Astrocyte (in vitro differentiated cells and primary cell): ENCODE measurements at regions not wholly inside any gene's neighbourhood (a gene's known extent, or its start where the extent isn't known, plus 50 kb on each side); places are given as distances from the start of the nearest gene placed in this dataset.
A peak's percentile ranks its signal among the peaks of the same experiment; 100 is the strongest.

ENCODE experiments used
- DNase-seq: peaks from one replicate; pipeline ENCODE4 v3.0.0-alpha.2; 2010; ENCODE audit warnings: low read depth
- FAIRE-seq: peaks from 2 replicates; lab custom pipeline; 2011; peaks lifted over from hg19 to GRCh38; lab: Jason Lieb, UNC
- H2AFZ ChIP-seq: 2 replicates; pipeline ENCODE4 v1.6.0; 2012; ENCODE audit warnings: low read depth, low read length, inconsistent platforms
- H3K27ac ChIP-seq: 2 replicates; pipeline ENCODE4 v1.5.1; 2011; ENCODE audit warnings: low read depth, low read length, inconsistent platforms
- H3K27me3 ChIP-seq: 2 replicates; pipeline ENCODE4 v1.6.0; 2011; ENCODE audit warnings: low read length, inconsistent platforms; ENCODE audit not compliant: insufficient read depth
- H3K36me3 ChIP-seq: 2 replicates; pipeline ENCODE4 v1.5.1; 2011; ENCODE audit warnings: low read length, inconsistent platforms; ENCODE audit not compliant: insufficient read depth
- H3K4me1 ChIP-seq: 2 replicates; pipeline ENCODE4 v1.5.1; 2011; ENCODE audit warnings: low read length, inconsistent platforms; ENCODE audit not compliant: insufficient read depth
- H3K4me2 ChIP-seq: 2 replicates; pipeline ENCODE4 v1.6.0; 2012; ENCODE audit warnings: low read length, inconsistent platforms
- H3K4me3 ChIP-seq: 2 replicates; pipeline ENCODE4 v1.5.1; 2011; ENCODE audit warnings: low read depth, mild to moderate bottlenecking, low read length, inconsistent platforms; ENCODE audit not compliant: insufficient read depth
- H3K79me2 ChIP-seq: 2 replicates; pipeline ENCODE4 v1.6.0; 2012; ENCODE audit warnings: mild to moderate bottlenecking, low read length, inconsistent platforms; ENCODE audit not compliant: insufficient read depth
- H3K9ac ChIP-seq: 2 replicates; pipeline ENCODE4 v1.6.0; 2012; ENCODE audit warnings: mild to moderate bottlenecking, low read length, inconsistent platforms
- H3K9me3 ChIP-seq: 2 replicates; pipeline ENCODE4 v1.5.1; 2012; ENCODE audit warnings: low read depth, mild to moderate bottlenecking, low read length, inconsistent platforms; ENCODE audit not compliant: insufficient read depth
- H4K20me1 ChIP-seq: 2 replicates; pipeline ENCODE4 v1.6.0; 2012; ENCODE audit warnings: low read length, inconsistent platforms; ENCODE audit not compliant: insufficient read depth
- H3K27ac Mint-ChIP-seq: one replicate; pipeline ENCODE4 v1.8.0; 2021; ENCODE audit warnings: mild to moderate bottlenecking, mixed read lengths; ENCODE audit not compliant: unreplicated experiment
- H3K27me3 Mint-ChIP-seq: one replicate; pipeline ENCODE4 v1.8.0; 2021; ENCODE audit warnings: low read depth, mixed read lengths; ENCODE audit not compliant: unreplicated experiment
- H3K36me3 Mint-ChIP-seq: one replicate; pipeline ENCODE4 v1.8.0; 2021; ENCODE audit warnings: low read depth, mixed read lengths; ENCODE audit not compliant: unreplicated experiment
- H3K4me1 Mint-ChIP-seq: one replicate; pipeline ENCODE4 v1.8.0; 2021; ENCODE audit warnings: low read depth, mixed read lengths; ENCODE audit not compliant: unreplicated experiment
- H3K4me3 Mint-ChIP-seq: one replicate; pipeline ENCODE4 v1.8.0; 2021; ENCODE audit warnings: mild to moderate bottlenecking, moderate library complexity, mixed read lengths; ENCODE audit not compliant: unreplicated experiment
- H3K9me3 Mint-ChIP-seq: one replicate; pipeline ENCODE4 v1.8.0; 2021; ENCODE audit warnings: mild to moderate bottlenecking, mixed read lengths; ENCODE audit not compliant: unreplicated experiment
- CTCF ChIP-seq: IDR thresholded peaks from 2 replicates; pipeline ENCODE4 v1.5.1; 2011; ENCODE audit warnings: low read depth, mild to moderate bottlenecking, inconsistent platforms, low read length, moderate library complexity; ENCODE audit not compliant: insufficient read depth
- EZH2 ChIP-seq: IDR thresholded peaks from 2 replicates; pipeline ENCODE4 v1.6.1; 2012; ENCODE audit warnings: mild to moderate bottlenecking, low read length, inconsistent platforms; ENCODE audit not compliant: insufficient read depth

GRCh38 chr2:104429639-104430358 is 424.1 kb upstream of the POU3F3 start:
- H3K9me3 Mint-ChIP-seq, result no peaks in the 10 kb centered on the region
- H3K79me2 ChIP-seq, result no peaks in the 10 kb centered on the region
- H3K4me3 ChIP-seq, result no peak overlapping the region
- peaks cover 3% of the 10 kb centered on the region for H3K4me1 Mint-ChIP-seq
- DNase-seq, result no peak
- H3K36me3 Mint-ChIP-seq, result no peaks in the 10 kb centered on the region
- H3K4me2 ChIP-seq, result peak overlapping the region; percentile 53
- H3K27ac ChIP-seq, result peak overlapping the region; percentile 10
- H4K20me1 ChIP-seq, result no peaks in the 10 kb centered on the region
- H3K27me3 Mint-ChIP-seq, result no peaks in the 10 kb centered on the region
- no peak overlapping the region for H3K4me3 Mint-ChIP-seq
- H3K9ac ChIP-seq, result peak overlapping the region; percentile 16
- TF ChIP-seq EZH2 (no peak), CTCF (no peak)
- no peak overlapping the region for H3K27ac Mint-ChIP-seq
- no peak for FAIRE-seq
- H3K36me3 ChIP-seq, result no peaks in the 10 kb centered on the region
- H3K27me3 ChIP-seq, result no peaks in the 10 kb centered on the region
- H3K9me3 ChIP-seq, result no peaks in the 10 kb centered on the region
- H3K4me1 ChIP-seq, result peaks cover 17% of the 10 kb centered on the region
- peak overlapping the region; percentile 49 for H2AFZ ChIP-seq

- no peak overlapping the region for H3K4me3 Mint-ChIP-seq
- Histone ChIP-seq H3K36me3 (no peaks in the 10 kb centered on the region), H3K27ac (peak overlapping the region; percentile 10), H3K9me3 (no peaks in the 10 kb centered on the region), H3K4me3 (no peak overlapping the region), H3K79me2 (no peaks in the 10 kb centered on the region), H3K9ac (peak overlapping the region; percentile 16), H3K4me2 (peak overlapping the region; percentile 53), H4K20me1 (no peaks in the 10 kb centered on the region), H2AFZ (peak overlapping the region; percentile 49), H3K27me3 (no peaks in the 10 kb centered on the region), H3K4me1 (peaks cover 17% of the 10 kb centered on the region)
- H3K27ac Mint-ChIP-seq, result no peak overlapping the region
- TF ChIP-seq EZH2, result no peak
- no peak for TF ChIP-seq CTCF
- peaks cover 3% of the 10 kb centered on the region for H3K4me1 Mint-ChIP-seq
- H3K36me3 Mint-ChIP-seq, result no peaks in the 10 kb centered on the region
- no peaks in the 10 kb centered on the region for H3K9me3 Mint-ChIP-seq
- DNase-seq (peak; percentile 36), FAIRE-seq (no peak)
- H3K27me3 Mint-ChIP-seq, result no peaks in the 10 kb centered on the region
Observed at GRCh38 chr2:104430359-104430740, 423.6 kb upstream of the POU3F3 start.

- H3K27me3 ChIP-seq, result no peaks in the 10 kb centered on the region
- Mint-ChIP-seq H3K4me3 (no peak overlapping the region), H3K36me3 (no peaks in the 10 kb centered on the region), H3K9me3 (no peaks in the 10 kb centered on the region), H3K4me1 (peaks cover 3% of the 10 kb centered on the region), H3K27ac (no peak overlapping the region), H3K27me3 (no peaks in the 10 kb centered on the region)
- H3K36me3 ChIP-seq, result no peaks in the 10 kb centered on the region
- no peak for DNase-seq
- H3K9ac ChIP-seq, result no peak overlapping the region
- no peak overlapping the region for H3K27ac ChIP-seq
- FAIRE-seq, result no peak
- no peak for TF ChIP-seq EZH2
- no peaks in the 10 kb centered on the region for H3K9me3 ChIP-seq
- no peak overlapping the region for H2AFZ ChIP-seq
- no peaks in the 10 kb centered on the region for H3K79me2 ChIP-seq
- H3K4me3 ChIP-seq, result no peak overlapping the region
- peak overlapping the region; percentile 53 for H3K4me2 ChIP-seq
- H3K4me1 ChIP-seq, result peaks cover 17% of the 10 kb centered on the region
- no peaks in the 10 kb centered on the region for H4K20me1 ChIP-seq
Observed at GRCh38 chr2:104430852-104431251, 423.1 kb upstream of the POU3F3 start.
